Smooth muscle cell (in vitro differentiated cells): ENCODE measurements at regions not wholly inside any gene's neighbourhood (a gene's known extent, or its start where the extent isn't known, plus 50 kb on each side); places are given as distances from the start of the nearest gene placed in this dataset.

Experiments
- DNase-seq: peaks from one replicate; lab custom pipeline; 2025; ENCODE audit not compliant: unreplicated experiment; lab: John Stamatoyannopoulos, UW
- H2AFZ ChIP-seq: fragments of 200-600 bp; sonication (generic); 2 replicates; pipeline ENCODE4 v1.6.0; 2016; ENCODE audit warnings: antibody characterized with exemption, low read depth, mild to moderate bottlenecking
- H3F3A ChIP-seq: fragments of 200-600 bp; sonication (generic); 2 replicates; pipeline ENCODE4 v1.6.0; 2017; ENCODE audit warnings: antibody characterized with exemption, low read depth
- H3K27ac ChIP-seq: fragments of 200-600 bp; sonication (generic); 2 replicates; pipeline ENCODE4 v1.5.1; 2016; ENCODE audit warnings: low read depth, mild to moderate bottlenecking
- H3K27me3 ChIP-seq: fragments of 200-600 bp; sonication (generic); 2 replicates; pipeline ENCODE4 v1.6.1; 2016; ENCODE audit warnings: low read depth, mild to moderate bottlenecking
- H3K36me3 ChIP-seq: fragments of 200-600 bp; sonication (generic); 2 replicates; pipeline ENCODE4 v1.5.1; 2016; ENCODE audit warnings: low read depth
- H3K4me1 ChIP-seq: fragments of 200-600 bp; sonication (generic); 2 replicates; pipeline ENCODE4 v1.5.1; 2016; ENCODE audit warnings: low read depth
- H3K4me2 ChIP-seq: fragments of 200-600 bp; sonication (generic); 2 replicates; pipeline ENCODE4 v1.6.0; 2016; ENCODE audit warnings: mild to moderate bottlenecking
- H3K4me3 ChIP-seq: fragments of 200-600 bp; sonication (generic); 2 replicates; pipeline ENCODE4 v1.5.1; 2016; ENCODE audit warnings: mild to moderate bottlenecking
- H3K79me2 ChIP-seq: fragments of 200-600 bp; sonication (generic); 2 replicates; pipeline ENCODE4 v1.6.0; 2016; ENCODE audit warnings: low read depth, mild to moderate bottlenecking
- H3K9ac ChIP-seq: fragments of 200-600 bp; sonication (generic); 2 replicates; pipeline ENCODE4 v1.6.0; 2016; ENCODE audit warnings: low read depth
- H3K9me3 ChIP-seq: fragments of 200-600 bp; sonication (generic); replicated peaks from 2 replicates; pipeline ENCODE4 v1.5.1; 2016; ENCODE audit warnings: low read depth
- H4K20me1 ChIP-seq: fragments of 200-600 bp; sonication (generic); 2 replicates; pipeline ENCODE4 v1.6.0; 2016; ENCODE audit warnings: low read depth
- WGBS: methylation state at CpG from one replicate; pipeline ENCODE4 v1.1.7; 2016; ENCODE audit warnings: low lambda C conversion rate; 5-methylcytosine and 5-hydroxymethylcytosine counted together
- TF ChIP-seq, protein P1 (sequence below): fragments of 200-600 bp; sonication (generic); IDR thresholded peaks from 2 replicates; pipeline ENCODE4 v1.5.1; 2017; ENCODE audit warnings: borderline replicate concordance, mild to moderate bottlenecking, antibody characterized with exemption; ENCODE audit not compliant: insufficient read depth, poor library complexity, severe bottlenecking

DNA sequence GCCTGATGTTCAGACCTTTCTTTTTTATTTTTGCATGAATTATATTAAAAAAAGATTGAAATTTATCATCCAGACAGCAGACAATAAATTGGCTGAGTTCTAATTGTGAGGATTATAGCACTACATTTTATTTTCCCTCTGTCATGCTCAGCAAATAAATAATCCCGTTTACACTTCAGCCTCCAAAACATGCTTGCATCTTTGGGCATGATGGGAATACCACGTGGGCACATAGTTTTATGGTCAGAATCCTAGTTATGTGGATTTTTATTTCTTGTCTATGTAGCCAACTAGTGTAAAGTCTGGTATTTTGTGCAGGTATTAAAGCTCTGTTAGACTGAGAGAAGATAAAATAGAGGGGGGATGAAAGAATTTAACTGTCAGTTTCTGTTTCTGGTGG, 276.9 kb upstream of the E2F7 start:
- Histone ChIP-seq H3K4me1 (no peaks in the 10 kb centered on the region), H2AFZ (no peak overlapping the region), H3K9me3 (no peaks in the 10 kb centered on the region), H4K20me1 (no peaks in the 10 kb centered on the region), H3K4me3 (no peak overlapping the region), H3K27ac (no peak overlapping the region), H3K4me2 (no peak overlapping the region), H3F3A (no peaks in the 10 kb centered on the region), H3K36me3 (no peaks in the 10 kb centered on the region), H3K79me2 (no peaks in the 10 kb centered on the region), H3K9ac (no peak overlapping the region), H3K27me3 (no peaks in the 10 kb centered on the region)
- no peak for DNase-seq
- TF ChIP-seq, protein P1, sequence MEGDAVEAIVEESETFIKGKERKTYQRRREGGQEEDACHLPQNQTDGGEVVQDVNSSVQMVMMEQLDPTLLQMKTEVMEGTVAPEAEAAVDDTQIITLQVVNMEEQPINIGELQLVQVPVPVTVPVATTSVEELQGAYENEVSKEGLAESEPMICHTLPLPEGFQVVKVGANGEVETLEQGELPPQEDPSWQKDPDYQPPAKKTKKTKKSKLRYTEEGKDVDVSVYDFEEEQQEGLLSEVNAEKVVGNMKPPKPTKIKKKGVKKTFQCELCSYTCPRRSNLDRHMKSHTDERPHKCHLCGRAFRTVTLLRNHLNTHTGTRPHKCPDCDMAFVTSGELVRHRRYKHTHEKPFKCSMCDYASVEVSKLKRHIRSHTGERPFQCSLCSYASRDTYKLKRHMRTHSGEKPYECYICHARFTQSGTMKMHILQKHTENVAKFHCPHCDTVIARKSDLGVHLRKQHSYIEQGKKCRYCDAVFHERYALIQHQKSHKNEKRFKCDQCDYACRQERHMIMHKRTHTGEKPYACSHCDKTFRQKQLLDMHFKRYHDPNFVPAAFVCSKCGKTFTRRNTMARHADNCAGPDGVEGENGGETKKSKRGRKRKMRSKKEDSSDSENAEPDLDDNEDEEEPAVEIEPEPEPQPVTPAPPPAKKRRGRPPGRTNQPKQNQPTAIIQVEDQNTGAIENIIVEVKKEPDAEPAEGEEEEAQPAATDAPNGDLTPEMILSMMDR, result no peak
- 80% methylated on average over 2 of the region's 2 CpGs for WGBS

DNA sequence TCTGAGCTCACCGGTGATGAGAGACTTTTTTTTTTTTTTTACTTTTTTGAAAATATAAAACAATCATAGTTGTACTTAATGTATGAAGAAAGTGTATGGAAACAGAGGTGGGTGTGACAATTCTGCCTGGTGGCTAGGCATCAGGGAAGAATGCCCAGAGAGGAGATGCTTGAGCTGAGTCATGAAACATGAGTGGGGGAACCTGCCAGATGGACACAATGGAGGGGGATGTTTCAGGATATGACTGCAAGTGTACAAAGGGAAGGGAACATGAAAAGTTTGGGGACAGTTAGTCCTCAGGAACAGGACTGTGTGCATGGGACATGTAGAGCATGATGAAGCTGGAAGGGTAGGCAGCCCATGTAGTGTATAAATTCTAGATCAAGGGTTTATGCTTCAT, 274.2 kb upstream of the E2F7 start:
- Histone ChIP-seq H3K36me3 (no peaks in the 10 kb centered on the region), H3K4me3 (no peak overlapping the region), H3K9ac (no peak overlapping the region), H3F3A (no peaks in the 10 kb centered on the region), H3K4me2 (no peak overlapping the region), H3K27ac (no peak overlapping the region), H3K9me3 (no peaks in the 10 kb centered on the region), H3K4me1 (no peaks in the 10 kb centered on the region), H3K27me3 (no peaks in the 10 kb centered on the region), H2AFZ (no peak overlapping the region), H3K79me2 (no peaks in the 10 kb centered on the region), H4K20me1 (no peaks in the 10 kb centered on the region)
- WGBS, result 97% methylated on average over 1 of the region's 1 CpG
- DNase-seq, result no peak
- TF ChIP-seq, protein P1, result no peak

DNA sequence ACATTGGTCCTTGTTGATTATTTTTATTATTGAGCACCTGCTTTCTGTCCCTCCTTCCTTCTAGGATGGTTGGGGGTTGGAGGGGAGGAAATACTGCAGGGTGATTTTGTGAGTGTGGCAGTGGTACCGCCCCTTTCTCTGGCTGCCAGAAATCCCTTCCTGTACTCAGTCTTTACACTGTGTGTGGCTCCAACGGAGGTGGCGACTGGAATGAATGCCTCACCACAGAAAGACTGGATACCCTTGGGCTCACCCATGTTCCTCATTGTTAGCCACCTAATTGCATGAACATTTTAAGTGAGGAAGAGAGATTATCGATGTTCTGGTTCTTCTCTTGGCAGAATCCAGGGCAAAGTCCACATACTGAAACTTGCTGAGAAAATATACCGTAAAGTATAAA, 272.0 kb upstream of the E2F7 start:
- no peaks in the 10 kb centered on the region for H3F3A ChIP-seq
- no peaks in the 10 kb centered on the region for H4K20me1 ChIP-seq
- no peak overlapping the region for H3K4me2 ChIP-seq
- no peak overlapping the region for H3K4me3 ChIP-seq
- no peaks in the 10 kb centered on the region for H3K9me3 ChIP-seq
- no peak overlapping the region for H3K9ac ChIP-seq
- H3K27me3 ChIP-seq, result no peaks in the 10 kb centered on the region
- WGBS, result 77% methylated on average over 5 of the region's 5 CpGs
- H2AFZ ChIP-seq, result no peak overlapping the region
- DNase-seq, result no peak
- H3K36me3 ChIP-seq, result no peaks in the 10 kb centered on the region
- H3K79me2 ChIP-seq, result no peaks in the 10 kb centered on the region
- H3K4me1 ChIP-seq, result no peaks in the 10 kb centered on the region
- TF ChIP-seq, protein P1, result no peak
- no peak overlapping the region for H3K27ac ChIP-seq

DNA sequence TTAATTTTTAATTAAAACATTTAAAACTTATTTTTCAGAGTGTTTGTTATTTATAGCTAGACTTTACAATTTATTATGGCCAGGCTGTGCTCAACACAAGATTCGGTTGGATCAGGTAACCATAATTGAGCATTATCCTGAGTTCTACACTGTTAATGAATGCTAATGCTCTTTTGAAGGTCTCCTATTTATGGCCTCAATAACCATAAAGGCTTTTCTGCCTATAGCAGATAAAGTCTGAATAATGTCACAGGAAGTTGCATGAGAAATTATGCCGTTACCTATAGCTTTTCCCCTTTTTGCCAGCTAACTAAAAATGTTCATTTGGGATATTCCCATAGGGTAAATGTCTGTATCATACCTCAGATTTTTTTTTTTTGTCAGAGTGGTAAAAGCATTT, 269.4 kb upstream of the E2F7 start:
- WGBS, result 95% methylated on average over 2 of the region's 2 CpGs
- TF ChIP-seq, protein P1, result no peak
- no peaks in the 10 kb centered on the region for H4K20me1 ChIP-seq
- no peak overlapping the region for H3K27ac ChIP-seq
- no peaks in the 10 kb centered on the region for H3K4me1 ChIP-seq
- H3K9me3 ChIP-seq, result no peaks in the 10 kb centered on the region
- H3K36me3 ChIP-seq, result no peaks in the 10 kb centered on the region
- DNase-seq, result no peak
- no peak overlapping the region for H3K4me2 ChIP-seq
- H3K9ac ChIP-seq, result no peak overlapping the region
- no peaks in the 10 kb centered on the region for H3K79me2 ChIP-seq
- no peak overlapping the region for H3K4me3 ChIP-seq
- no peak overlapping the region for H2AFZ ChIP-seq
- peaks cover 3% of the 10 kb centered on the region for H3K27me3 ChIP-seq
- H3F3A ChIP-seq, result no peaks in the 10 kb centered on the region
